ENCODE measurements at regions not wholly inside any gene's neighbourhood (a gene's known extent, or its start where the extent isn't known, plus 50 kb on each side); places are given as distances from the start of the nearest gene placed in this dataset.

DNA sequence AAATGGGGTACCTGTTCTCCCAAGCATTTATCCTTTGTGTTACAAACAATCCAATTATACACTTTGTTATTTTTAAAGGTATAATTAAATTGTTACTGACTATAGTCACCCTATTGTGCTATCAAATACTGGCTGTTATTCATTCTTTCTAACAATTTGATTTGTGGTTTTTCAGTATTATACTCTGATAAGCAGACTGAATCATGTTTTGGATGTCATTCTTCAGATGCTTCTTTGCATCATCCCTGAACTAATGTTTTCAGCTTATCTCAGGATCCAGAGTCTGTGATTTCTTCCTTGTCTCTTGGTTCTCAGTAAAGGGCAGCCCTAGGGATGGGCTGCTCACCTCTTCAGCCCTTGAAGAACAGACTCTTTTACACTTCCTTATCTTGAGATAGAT is 177.8 kb upstream of the SGCD start:
- Histone ChIP-seq H2AFZ (ENCODE audit: low read length) (no peak overlapping the region), H3K27ac (ENCODE audit: low read depth, low read length, poor library complexity, severe bottlenecking) (no peak overlapping the region), H3K4me2 (ENCODE audit: low read length) (no peak overlapping the region), H3K4me1 (ENCODE audit: insufficient read depth, low read length, poor library complexity, severe bottlenecking) (no peaks in the 10 kb centered on the region), H3K9me2 (ENCODE audit: insufficient read depth, low read length) (no peaks in the 10 kb centered on the region), H3K36me3 (ENCODE audit: insufficient read depth, low read length) (no peaks in the 10 kb centered on the region), H3K9me3 (ENCODE audit: low read length) (no peaks in the 10 kb centered on the region), H3K79me2 (ENCODE audit: insufficient read depth, low read depth, low read length) (no peaks in the 10 kb centered on the region), H3K4me3 (ENCODE audit: low read depth, low read length, poor library complexity, severe bottlenecking) (no peak overlapping the region), H4K20me1 (ENCODE audit: insufficient read depth, low read length) (no peaks in the 10 kb centered on the region)
- no peak for TF ChIP-seq EZH2phosphoT487 (IDR thresholded peaks at IDR 0.05; ENCODE audit: borderline replicate concordance, low read depth, low read length)
- TF ChIP-seq, protein P1, sequence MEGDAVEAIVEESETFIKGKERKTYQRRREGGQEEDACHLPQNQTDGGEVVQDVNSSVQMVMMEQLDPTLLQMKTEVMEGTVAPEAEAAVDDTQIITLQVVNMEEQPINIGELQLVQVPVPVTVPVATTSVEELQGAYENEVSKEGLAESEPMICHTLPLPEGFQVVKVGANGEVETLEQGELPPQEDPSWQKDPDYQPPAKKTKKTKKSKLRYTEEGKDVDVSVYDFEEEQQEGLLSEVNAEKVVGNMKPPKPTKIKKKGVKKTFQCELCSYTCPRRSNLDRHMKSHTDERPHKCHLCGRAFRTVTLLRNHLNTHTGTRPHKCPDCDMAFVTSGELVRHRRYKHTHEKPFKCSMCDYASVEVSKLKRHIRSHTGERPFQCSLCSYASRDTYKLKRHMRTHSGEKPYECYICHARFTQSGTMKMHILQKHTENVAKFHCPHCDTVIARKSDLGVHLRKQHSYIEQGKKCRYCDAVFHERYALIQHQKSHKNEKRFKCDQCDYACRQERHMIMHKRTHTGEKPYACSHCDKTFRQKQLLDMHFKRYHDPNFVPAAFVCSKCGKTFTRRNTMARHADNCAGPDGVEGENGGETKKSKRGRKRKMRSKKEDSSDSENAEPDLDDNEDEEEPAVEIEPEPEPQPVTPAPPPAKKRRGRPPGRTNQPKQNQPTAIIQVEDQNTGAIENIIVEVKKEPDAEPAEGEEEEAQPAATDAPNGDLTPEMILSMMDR (conservative IDR thresholded peaks at IDR 0.05; ENCODE audit: low read length): no peak
- DNase-seq (ENCODE audit: low spot score): no peak
- ChIA-PET POLR2A (no interaction called here), CTCF (ENCODE audit: unreplicated experiment) (no interaction called here)
- intact Hi-C loops (cut with micrococcal nuclease; ENCODE audit: unreplicated experiment): no loop called here
- no TSS peak for BruUV-seq (replicated peaks)

DNA sequence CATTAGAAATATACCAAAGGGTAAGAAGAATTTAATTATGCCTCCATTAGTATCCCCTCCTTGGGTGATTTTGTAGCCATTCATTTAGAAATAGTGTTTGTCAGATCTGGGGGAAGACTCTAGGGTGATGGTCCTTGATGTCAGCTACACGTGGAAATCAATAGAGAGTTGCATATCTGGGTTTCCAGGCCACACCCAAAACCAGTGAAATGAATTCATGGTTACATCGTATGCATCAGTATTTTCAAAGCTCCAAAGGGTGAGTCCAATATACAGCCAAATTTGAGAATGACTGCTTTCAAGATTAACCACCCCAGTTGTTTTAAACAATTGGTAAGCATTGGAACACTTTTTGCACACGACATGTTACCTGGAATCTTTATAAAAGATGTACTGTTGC is 173.4 kb upstream of the SGCD start:
- intact Hi-C loops (cut with micrococcal nuclease; ENCODE audit: unreplicated experiment): no loop called here
- BruUV-seq (replicated peaks): no TSS peak
- H3K9me2 ChIP-seq (ENCODE audit: insufficient read depth, low read length): no peaks in the 10 kb centered on the region
- no peaks in the 10 kb centered on the region for H3K36me3 ChIP-seq (ENCODE audit: insufficient read depth, low read length)
- no peaks in the 10 kb centered on the region for H4K20me1 ChIP-seq (ENCODE audit: insufficient read depth, low read length)
- no peak overlapping the region for H3K4me3 ChIP-seq (ENCODE audit: low read depth, low read length, poor library complexity, severe bottlenecking)
- ChIA-PET CTCF (ENCODE audit: unreplicated experiment) (no interaction called here), POLR2A (no interaction called here)
- H3K79me2 ChIP-seq (ENCODE audit: insufficient read depth, low read depth, low read length): no peaks in the 10 kb centered on the region
- no peak overlapping the region for H3K27ac ChIP-seq (ENCODE audit: low read depth, low read length, poor library complexity, severe bottlenecking)
- H3K4me2 ChIP-seq (ENCODE audit: low read length): no peak overlapping the region
- no peak for DNase-seq (ENCODE audit: low spot score)
- H2AFZ ChIP-seq (ENCODE audit: low read length): no peak overlapping the region
- TF ChIP-seq EZH2phosphoT487 (IDR thresholded peaks at IDR 0.05; ENCODE audit: borderline replicate concordance, low read depth, low read length): no peak
- TF ChIP-seq, protein P1 (conservative IDR thresholded peaks at IDR 0.05; ENCODE audit: low read length): no peak
- no peaks in the 10 kb centered on the region for H3K4me1 ChIP-seq (ENCODE audit: insufficient read depth, low read length, poor library complexity, severe bottlenecking)
- H3K9me3 ChIP-seq (ENCODE audit: low read length): no peaks in the 10 kb centered on the region

DNA sequence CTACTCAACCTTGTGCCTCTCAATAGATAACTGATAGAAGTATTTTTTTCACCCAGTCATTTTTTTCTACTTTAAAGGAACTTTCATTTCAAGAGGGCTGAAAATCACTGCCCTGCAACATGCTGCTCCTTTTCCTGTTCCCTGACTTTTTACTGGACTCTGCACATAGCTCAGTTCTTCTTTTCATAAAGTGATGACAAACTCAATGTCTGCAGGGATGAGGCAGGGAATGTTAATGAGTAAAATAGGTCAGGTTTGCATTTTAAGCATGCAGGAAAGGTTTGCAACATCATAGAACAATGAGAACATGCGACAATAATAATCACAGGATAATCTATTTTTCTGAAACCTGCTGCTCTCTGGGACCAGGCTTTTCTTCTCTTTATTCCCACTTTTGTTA is 172.2 kb upstream of the SGCD start:
- Histone ChIP-seq H3K9me2 (ENCODE audit: insufficient read depth, low read length) (no peaks in the 10 kb centered on the region), H3K36me3 (ENCODE audit: insufficient read depth, low read length) (no peaks in the 10 kb centered on the region), H4K20me1 (ENCODE audit: insufficient read depth, low read length) (no peaks in the 10 kb centered on the region), H3K27ac (ENCODE audit: low read depth, low read length, poor library complexity, severe bottlenecking) (no peak overlapping the region), H3K4me3 (ENCODE audit: low read depth, low read length, poor library complexity, severe bottlenecking) (no peak overlapping the region), H3K4me1 (ENCODE audit: insufficient read depth, low read length, poor library complexity, severe bottlenecking) (no peaks in the 10 kb centered on the region), H3K4me2 (ENCODE audit: low read length) (no peak overlapping the region), H3K9me3 (ENCODE audit: low read length) (no peaks in the 10 kb centered on the region), H3K79me2 (ENCODE audit: insufficient read depth, low read depth, low read length) (no peaks in the 10 kb centered on the region), H2AFZ (ENCODE audit: low read length) (no peak overlapping the region)
- no TSS peak for BruUV-seq (replicated peaks)
- intact Hi-C loops (cut with micrococcal nuclease; ENCODE audit: unreplicated experiment): no loop called here
- CTCF ChIA-PET (ENCODE audit: unreplicated experiment): no interaction called here
- POLR2A ChIA-PET: interaction anchor here (0.7 kb wide), 2 partner anchors 32 to 726 kb away, joined by 4 to 6 read pairs; no protein-coding TSS in a partner anchor
- DNase-seq (ENCODE audit: low spot score): no peak
- TF ChIP-seq, protein P1 (conservative IDR thresholded peaks at IDR 0.05; ENCODE audit: low read length): no peak
- TF ChIP-seq EZH2phosphoT487 (IDR thresholded peaks at IDR 0.05; ENCODE audit: borderline replicate concordance, low read depth, low read length): no peak
